BLaER1 (cell line): ENCODE measurements at regions not wholly inside any gene's neighbourhood (a gene's known extent, or its start where the extent isn't known, plus 50 kb on each side); places are given as distances from the start of the nearest gene placed in this dataset.

Experiments used
- H3K27ac ChIP-seq: shearing (Covaris generic); formaldehyde crosslinking; 2 replicates; pipeline ENCODE4 v1.8.1; 2022
- H3K27me3 ChIP-seq: shearing (Covaris generic); formaldehyde crosslinking; 2 replicates; pipeline ENCODE4 v1.8.1; 2022
- H3K36me3 ChIP-seq: shearing (Covaris generic); formaldehyde crosslinking; 2 replicates; pipeline ENCODE4 v1.8.1; 2022
- H3K4me1 ChIP-seq: shearing (Covaris generic); formaldehyde crosslinking; 2 replicates; pipeline ENCODE4 v1.8.1; 2022
- H3K4me2 ChIP-seq: shearing (Covaris generic); formaldehyde crosslinking; 2 replicates; pipeline ENCODE4 v1.8.1; 2022
- H3K4me3 ChIP-seq: shearing (Covaris generic); formaldehyde crosslinking; 2 replicates; pipeline ENCODE4 v1.8.1; 2022
- H3K9ac ChIP-seq: shearing (Covaris generic); formaldehyde crosslinking; 2 replicates; pipeline ENCODE4 v1.8.1; 2022
- H3K9me3 ChIP-seq: shearing (Covaris generic); formaldehyde crosslinking; 2 replicates; pipeline ENCODE4 v1.8.1; 2022
- H4K20me1 ChIP-seq: shearing (Covaris generic); formaldehyde crosslinking; 2 replicates; pipeline ENCODE4 v1.8.1; 2022
- Cebpa-rat ChIP-seq: shearing (Covaris generic); IDR thresholded peaks from 2 replicates; pipeline ENCODE4 v1.8.1; 2022

DNA sequence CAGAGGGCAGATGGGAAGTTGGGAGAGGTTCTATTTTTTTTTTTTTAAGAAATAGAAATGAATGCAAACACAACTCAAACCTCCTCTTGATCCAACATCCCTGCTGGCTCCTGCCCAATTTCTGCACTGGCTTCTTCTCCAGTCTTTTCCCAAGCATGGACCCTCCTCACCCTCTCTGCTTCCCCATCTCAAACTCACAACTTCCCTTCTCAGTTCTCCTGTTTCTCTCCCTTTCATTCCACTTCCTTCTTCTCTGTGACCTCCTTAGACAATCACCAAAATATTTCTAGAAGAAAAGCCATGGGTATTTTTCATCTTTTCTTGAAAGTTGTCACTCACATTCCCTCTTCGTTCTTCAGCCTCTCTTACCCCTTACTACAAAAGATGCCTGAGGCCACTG lies 85.2 kb upstream of the VPREB1 start:
- Histone ChIP-seq H3K4me2 (peak overlapping the region; percentile 13; the same call in 1 of the 2 replicates), H3K4me1 (peaks cover 60% of the 10 kb centered on the region), H3K27ac (no peak overlapping the region)

DNA sequence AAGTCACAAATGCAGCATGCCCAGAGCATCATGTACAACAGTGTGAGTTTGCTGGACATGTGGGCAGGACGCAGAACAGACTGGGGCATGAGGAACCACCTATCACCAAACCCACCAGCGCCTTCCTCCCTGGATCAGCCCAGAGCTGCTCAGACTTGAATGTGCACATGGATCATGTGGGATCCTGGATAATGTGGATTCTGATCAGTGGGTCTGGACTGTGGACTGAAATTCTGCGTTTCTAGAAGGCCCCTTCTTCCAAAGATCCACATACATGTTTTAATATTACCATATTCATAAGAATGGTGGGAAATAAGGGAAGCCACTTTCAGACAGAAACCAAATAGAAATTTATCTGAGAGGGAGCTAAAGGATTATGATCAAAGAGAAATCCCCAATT lies 85.6 kb upstream of the VPREB1 start:
- Histone ChIP-seq H3K4me1 (peaks cover 56% of the 10 kb centered on the region), H4K20me1 (no peaks in the 10 kb centered on the region), H3K4me3 (no peak overlapping the region), H3K9ac (no peak overlapping the region), H3K4me2 (no peak overlapping the region), H3K27ac (no peak overlapping the region), H3K36me3 (no peaks in the 10 kb centered on the region), H3K9me3 (no peaks in the 10 kb centered on the region), H3K27me3 (no peaks in the 10 kb centered on the region)
- TF ChIP-seq Cebpa-rat: no peak

More for the DNA sequence above, 85.2 kb upstream of the VPREB1 start:
- Histone ChIP-seq H3K27me3 (no peaks in the 10 kb centered on the region), H3K4me3 (no peak overlapping the region), H3K36me3 (no peaks in the 10 kb centered on the region), H4K20me1 (no peaks in the 10 kb centered on the region), H3K9ac (no peak overlapping the region), H3K9me3 (no peaks in the 10 kb centered on the region)
- TF ChIP-seq Cebpa-rat: no peak

DNA sequence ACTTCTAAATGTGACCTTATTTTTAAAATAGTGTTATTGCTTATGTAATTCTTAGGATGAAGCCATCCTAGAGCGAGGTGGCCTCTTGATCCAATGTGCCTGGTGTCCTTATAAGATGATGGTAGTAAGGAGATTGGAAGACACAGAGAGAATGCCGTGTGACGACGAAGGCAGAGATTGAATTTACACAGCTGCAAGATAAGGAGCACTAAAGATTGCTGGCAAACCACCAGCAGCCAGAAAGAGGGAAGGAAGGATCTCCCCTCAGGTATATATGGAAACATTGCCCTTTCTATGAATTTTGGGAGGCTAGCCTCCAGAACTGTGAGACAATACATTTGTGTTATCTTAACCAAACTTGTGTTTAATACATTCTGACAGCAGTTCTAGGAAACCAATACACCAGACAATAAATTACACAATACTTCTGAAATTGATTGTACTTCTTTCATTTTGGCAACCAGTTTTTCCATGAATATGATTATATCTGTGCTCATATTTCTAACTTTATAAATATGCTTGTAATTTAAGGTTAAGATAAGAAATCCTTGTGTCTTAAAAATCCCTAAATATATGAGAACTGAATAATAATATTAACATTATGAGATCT lies 86.3 kb upstream of the VPREB1 start:
- Histone ChIP-seq H3K4me3 (no peak overlapping the region), H3K4me2 (no peak overlapping the region), H3K36me3 (no peaks in the 10 kb centered on the region), H3K27me3 (no peaks in the 10 kb centered on the region), H3K27ac (no peak overlapping the region), H3K9ac (no peak overlapping the region), H3K4me1 (peaks cover 49% of the 10 kb centered on the region), H3K9me3 (no peaks in the 10 kb centered on the region), H4K20me1 (no peaks in the 10 kb centered on the region)
- no peak for TF ChIP-seq Cebpa-rat

DNA sequence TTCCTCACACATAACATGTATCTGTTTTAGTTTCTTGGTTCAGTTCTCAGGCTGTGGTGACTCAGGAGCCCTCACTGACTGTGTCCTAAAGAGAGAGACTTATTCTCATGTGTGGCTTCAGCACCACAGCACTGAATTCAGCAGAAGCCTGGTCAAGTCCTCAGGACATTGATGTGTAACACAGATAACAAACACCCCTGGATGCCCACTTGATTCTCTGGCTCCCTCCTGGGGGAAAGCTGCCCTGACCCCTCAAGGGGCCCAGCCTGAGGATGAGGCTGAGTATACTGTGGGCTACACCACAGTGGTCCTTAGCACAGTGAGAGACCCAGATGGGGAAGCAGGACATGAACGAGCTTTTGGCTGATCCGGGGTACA lies 87.2 kb upstream of the VPREB1 start:
- Histone ChIP-seq H3K27me3 (no peaks in the 10 kb centered on the region), H3K4me1 (peaks cover 39% of the 10 kb centered on the region), H3K36me3 (no peaks in the 10 kb centered on the region), H3K27ac (peak overlapping the region; percentile 65), H3K9me3 (no peaks in the 10 kb centered on the region), H4K20me1 (no peaks in the 10 kb centered on the region), H3K4me2 (peak overlapping the region; percentile 70), H3K4me3 (no peak overlapping the region), H3K9ac (peak overlapping the region; percentile 56; the same call in 1 of the 2 replicates)
- TF ChIP-seq Cebpa-rat: no peak

DNA sequence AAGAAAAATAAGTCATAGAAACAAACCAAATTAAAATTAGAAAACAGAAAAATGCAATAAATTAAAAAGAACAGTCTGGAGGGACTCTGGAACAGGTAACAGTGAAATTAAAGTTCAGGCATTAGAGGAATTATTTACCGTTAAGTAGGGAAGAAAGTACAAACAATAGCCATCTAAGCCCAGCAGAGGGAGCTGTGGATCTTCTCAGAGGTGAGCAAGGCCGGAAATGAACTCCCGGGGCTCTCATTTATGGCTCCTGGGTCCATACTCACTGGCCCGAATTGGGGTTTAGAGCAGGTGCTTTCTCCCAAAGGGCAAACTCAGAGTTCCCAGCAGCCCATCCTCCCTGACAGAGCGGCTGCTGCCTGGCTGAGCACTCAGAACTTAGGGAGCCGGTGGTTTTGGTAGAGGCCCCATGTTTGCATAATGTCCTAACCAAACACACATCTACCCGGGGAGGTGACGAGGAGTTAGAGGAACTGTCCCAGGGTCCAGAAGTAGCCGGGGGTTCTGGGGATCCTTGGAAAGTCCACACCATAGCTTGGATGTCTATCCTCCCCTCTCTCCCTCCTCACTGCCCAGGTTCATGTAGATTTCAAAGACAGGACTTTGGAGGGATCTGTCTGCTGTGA lies 87.8 kb upstream of the VPREB1 start:
- H3K4me1 ChIP-seq: peaks cover 34% of the 10 kb centered on the region
- H3K4me3 ChIP-seq: no peak overlapping the region
- H4K20me1 ChIP-seq: no peaks in the 10 kb centered on the region
- no peak for TF ChIP-seq Cebpa-rat
- no peaks in the 10 kb centered on the region for H3K27me3 ChIP-seq
- no peaks in the 10 kb centered on the region for H3K9me3 ChIP-seq
- H3K27ac ChIP-seq: peak overlapping the region; percentile 65
- H3K9ac ChIP-seq: peak overlapping the region; percentile 56; the same call in 1 of the 2 replicates
- H3K4me2 ChIP-seq: peak overlapping the region; percentile 70
- H3K36me3 ChIP-seq: no peaks in the 10 kb centered on the region

DNA sequence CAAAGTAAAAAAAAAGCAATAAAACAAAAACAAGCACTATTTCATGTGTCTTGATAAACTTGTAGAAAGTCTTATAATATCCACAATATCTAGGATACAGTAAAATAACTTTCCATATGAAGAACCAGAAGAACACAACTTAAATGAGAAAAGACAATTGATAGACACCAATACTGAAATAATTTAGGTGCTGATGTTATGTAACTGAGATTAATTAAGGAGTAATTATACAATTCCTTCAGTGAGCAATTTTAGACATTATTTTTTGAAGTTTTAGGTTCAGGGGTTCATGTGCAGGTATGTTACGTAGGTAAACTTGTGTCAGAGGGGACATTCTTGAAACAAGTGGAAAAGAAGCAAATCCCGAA lies 88.3 kb upstream of the VPREB1 start:
- H3K27me3 ChIP-seq: no peaks in the 10 kb centered on the region
- no peak for TF ChIP-seq Cebpa-rat
- 0 out of 2 replicates have a peak overlapping the region, but pooled peaks have one; percentile 70 for H3K4me2 ChIP-seq
- H3K4me3 ChIP-seq: no peak overlapping the region
- H3K27ac ChIP-seq: no peak overlapping the region
- H3K9me3 ChIP-seq: no peaks in the 10 kb centered on the region
- no peak overlapping the region for H3K9ac ChIP-seq
- H4K20me1 ChIP-seq: no peaks in the 10 kb centered on the region
- H3K36me3 ChIP-seq: no peaks in the 10 kb centered on the region
- peaks cover 32% of the 10 kb centered on the region for H3K4me1 ChIP-seq

DNA sequence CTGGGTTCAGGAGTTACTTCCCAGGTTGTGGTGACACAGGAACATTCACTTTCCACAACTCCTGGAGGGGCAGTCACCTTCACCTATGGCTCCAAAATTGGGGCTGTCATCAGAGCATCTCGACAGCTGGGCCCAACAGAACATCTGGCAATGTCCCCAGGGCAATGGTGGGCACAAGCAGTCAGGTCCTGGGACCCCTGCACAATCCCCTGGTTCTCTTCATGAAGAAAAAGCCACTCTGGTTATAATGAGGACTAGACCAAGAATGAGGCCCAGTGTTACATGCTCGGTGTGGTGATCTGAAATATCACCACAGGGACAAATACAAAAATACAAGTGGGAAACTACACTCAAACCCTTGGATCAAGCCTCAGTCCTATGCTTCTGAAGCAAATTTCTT lies 89.0 kb upstream of the VPREB1 start:
- H3K4me1 ChIP-seq: peaks cover 32% of the 10 kb centered on the region
- no peaks in the 10 kb centered on the region for H3K27me3 ChIP-seq
- H3K9ac ChIP-seq: no peak overlapping the region
- no peak for TF ChIP-seq Cebpa-rat
- no peaks in the 10 kb centered on the region for H3K9me3 ChIP-seq
- H3K36me3 ChIP-seq: no peaks in the 10 kb centered on the region
- no peak overlapping the region for H3K4me3 ChIP-seq
- no peak overlapping the region for H3K27ac ChIP-seq
- H3K4me2 ChIP-seq: no peak overlapping the region
- H4K20me1 ChIP-seq: no peaks in the 10 kb centered on the region

DNA sequence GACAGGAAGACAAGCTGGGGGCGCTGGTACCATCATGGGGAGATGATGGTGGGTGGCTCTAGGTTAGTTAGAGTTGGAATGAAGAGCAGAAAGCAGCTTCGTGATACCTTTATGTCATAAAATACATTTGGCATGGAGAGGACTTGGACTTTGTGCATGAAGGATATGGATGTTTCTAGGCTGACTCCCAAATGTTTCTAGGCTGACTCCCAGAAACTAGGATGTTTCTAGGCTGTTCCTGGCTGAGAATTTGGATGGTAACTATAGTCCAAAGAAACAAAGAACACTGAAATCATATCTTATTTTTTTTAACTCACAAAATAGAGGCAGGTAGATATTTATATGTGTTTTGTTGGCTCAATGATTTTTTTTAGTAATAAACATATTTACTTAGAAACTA lies 89.4 kb upstream of the VPREB1 start:
- Histone ChIP-seq H3K27ac (no peak overlapping the region), H3K36me3 (no peaks in the 10 kb centered on the region), H4K20me1 (no peaks in the 10 kb centered on the region), H3K4me3 (no peak overlapping the region), H3K9me3 (no peaks in the 10 kb centered on the region), H3K9ac (no peak overlapping the region), H3K4me2 (no peak overlapping the region), H3K27me3 (no peaks in the 10 kb centered on the region), H3K4me1 (peaks cover 32% of the 10 kb centered on the region)
- no peak for TF ChIP-seq Cebpa-rat

DNA sequence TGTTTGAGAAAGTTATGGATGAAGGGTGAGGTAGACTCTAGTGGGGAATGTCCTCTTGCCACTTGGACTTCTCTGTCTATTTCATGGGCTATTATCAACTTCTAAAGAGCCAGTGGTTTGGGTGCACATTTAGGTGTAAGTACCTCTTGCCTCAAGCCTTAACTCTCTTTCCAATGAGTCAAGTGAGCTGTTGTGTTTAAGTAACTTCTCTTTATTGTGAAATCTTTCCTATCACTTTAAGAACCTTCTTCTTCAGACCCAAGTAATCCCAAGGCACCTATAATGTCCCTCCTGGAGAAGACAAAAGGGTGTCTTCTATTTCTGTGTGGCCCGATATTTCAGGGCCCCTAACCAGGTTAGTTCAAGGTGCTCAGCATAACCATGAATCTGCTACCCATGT lies 90.5 kb upstream of the VPREB1 start:
- TF ChIP-seq Cebpa-rat: no peak
- H3K27me3 ChIP-seq: no peaks in the 10 kb centered on the region
- H3K4me1 ChIP-seq: peaks cover 25% of the 10 kb centered on the region
- H3K4me2 ChIP-seq: no peak overlapping the region
- H3K36me3 ChIP-seq: no peaks in the 10 kb centered on the region
- H4K20me1 ChIP-seq: no peaks in the 10 kb centered on the region
- no peak overlapping the region for H3K9ac ChIP-seq
- H3K27ac ChIP-seq: no peak overlapping the region
- H3K4me3 ChIP-seq: no peak overlapping the region
- no peaks in the 10 kb centered on the region for H3K9me3 ChIP-seq

DNA sequence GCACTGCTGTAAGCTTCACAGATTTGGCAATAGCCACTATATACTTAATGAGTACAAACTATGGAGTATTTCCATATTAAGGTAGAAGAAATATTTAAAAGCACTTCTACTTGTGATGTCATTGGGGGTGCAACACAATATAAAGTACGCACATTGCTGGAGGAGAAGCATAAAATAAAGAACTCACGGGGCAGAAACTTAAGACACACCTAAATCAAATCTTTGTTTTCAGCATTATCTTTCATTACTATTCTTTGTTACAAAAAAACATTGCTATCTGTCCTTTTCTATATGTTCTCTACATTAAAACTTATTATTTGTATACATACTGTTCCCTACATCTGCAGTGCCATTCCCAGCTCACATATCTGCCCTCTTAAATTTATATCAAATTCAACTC lies 93.3 kb upstream of the VPREB1 start:
- H3K27ac ChIP-seq: no peak overlapping the region
- no peaks in the 10 kb centered on the region for H3K27me3 ChIP-seq
- no peaks in the 10 kb centered on the region for H3K36me3 ChIP-seq
- no peaks in the 10 kb centered on the region for H4K20me1 ChIP-seq
- no peaks in the 10 kb centered on the region for H3K9me3 ChIP-seq
- H3K4me3 ChIP-seq: no peak overlapping the region
- no peak overlapping the region for H3K9ac ChIP-seq
- no peaks in the 10 kb centered on the region for H3K4me1 ChIP-seq
- no peak for TF ChIP-seq Cebpa-rat
- H3K4me2 ChIP-seq: no peak overlapping the region
